ENCODE measurements at regions not wholly inside any gene's neighbourhood (a gene's known extent, or its start where the extent isn't known, plus 50 kb on each side); places are given as distances from the start of the nearest gene placed in this dataset.

GRCh38 chr13:21757763-21758162 is 86.9 kb downstream of the FGF9 start:
- TF ChIP-seq, protein P1, sequence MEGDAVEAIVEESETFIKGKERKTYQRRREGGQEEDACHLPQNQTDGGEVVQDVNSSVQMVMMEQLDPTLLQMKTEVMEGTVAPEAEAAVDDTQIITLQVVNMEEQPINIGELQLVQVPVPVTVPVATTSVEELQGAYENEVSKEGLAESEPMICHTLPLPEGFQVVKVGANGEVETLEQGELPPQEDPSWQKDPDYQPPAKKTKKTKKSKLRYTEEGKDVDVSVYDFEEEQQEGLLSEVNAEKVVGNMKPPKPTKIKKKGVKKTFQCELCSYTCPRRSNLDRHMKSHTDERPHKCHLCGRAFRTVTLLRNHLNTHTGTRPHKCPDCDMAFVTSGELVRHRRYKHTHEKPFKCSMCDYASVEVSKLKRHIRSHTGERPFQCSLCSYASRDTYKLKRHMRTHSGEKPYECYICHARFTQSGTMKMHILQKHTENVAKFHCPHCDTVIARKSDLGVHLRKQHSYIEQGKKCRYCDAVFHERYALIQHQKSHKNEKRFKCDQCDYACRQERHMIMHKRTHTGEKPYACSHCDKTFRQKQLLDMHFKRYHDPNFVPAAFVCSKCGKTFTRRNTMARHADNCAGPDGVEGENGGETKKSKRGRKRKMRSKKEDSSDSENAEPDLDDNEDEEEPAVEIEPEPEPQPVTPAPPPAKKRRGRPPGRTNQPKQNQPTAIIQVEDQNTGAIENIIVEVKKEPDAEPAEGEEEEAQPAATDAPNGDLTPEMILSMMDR (IDR thresholded peaks at IDR 0.05; ENCODE audit: insufficient read depth, low read depth, low read length), result no peak
- no peaks in the 10 kb centered on the region for H3K27me3 ChIP-seq (ENCODE audit: control insufficient read depth, insufficient read depth, low read length)
- no peak for DNase-seq (ENCODE audit: low read depth)
- CTCF ChIA-PET, result no interaction called here
- H3K4me3 ChIP-seq (ENCODE audit: low read depth, low read length), result no peak overlapping the region
- no peaks in the 10 kb centered on the region for H3K36me3 ChIP-seq (ENCODE audit: control insufficient read depth, insufficient read depth, low read length)
- POLR2A ChIA-PET, result no interaction called here

- H3K36me3 ChIP-seq (ENCODE audit: control insufficient read depth, insufficient read depth, low read length), result no peaks in the 10 kb centered on the region
- no peaks in the 10 kb centered on the region for H3K27me3 ChIP-seq (ENCODE audit: control insufficient read depth, insufficient read depth, low read length)
- ChIA-PET CTCF (no interaction called here), POLR2A (no interaction called here)
- TF ChIP-seq, protein P1 (IDR thresholded peaks at IDR 0.05; ENCODE audit: insufficient read depth, low read depth, low read length), result no peak
- H3K4me3 ChIP-seq (ENCODE audit: low read depth, low read length), result no peak overlapping the region
- no peak for DNase-seq (ENCODE audit: low read depth)
Observed at GRCh38 chr13:21758441-21758840, 87.6 kb downstream of the FGF9 start.

GRCh38 chr13:21759463-21759862 is 88.6 kb downstream of the FGF9 start:
- Histone ChIP-seq H3K36me3 (ENCODE audit: control insufficient read depth, insufficient read depth, low read length) (no peaks in the 10 kb centered on the region), H3K27me3 (ENCODE audit: control insufficient read depth, insufficient read depth, low read length) (no peaks in the 10 kb centered on the region), H3K4me3 (ENCODE audit: low read depth, low read length) (no peak overlapping the region)
- CTCF ChIA-PET, result no interaction called here
- POLR2A ChIA-PET, result no interaction called here
- TF ChIP-seq, protein P1 (IDR thresholded peaks at IDR 0.05; ENCODE audit: insufficient read depth, low read depth, low read length), result no peak
- no peak for DNase-seq (ENCODE audit: low read depth)

GRCh38 chr13:21759911-21760310 is 89.0 kb downstream of the FGF9 start:
- ChIA-PET POLR2A (no interaction called here), CTCF (no interaction called here)
- Histone ChIP-seq H3K4me3 (ENCODE audit: low read depth, low read length) (no peak overlapping the region), H3K36me3 (ENCODE audit: control insufficient read depth, insufficient read depth, low read length) (no peaks in the 10 kb centered on the region), H3K27me3 (ENCODE audit: control insufficient read depth, insufficient read depth, low read length) (no peaks in the 10 kb centered on the region)
- TF ChIP-seq, protein P1 (IDR thresholded peaks at IDR 0.05; ENCODE audit: insufficient read depth, low read depth, low read length), result no peak
- DNase-seq (ENCODE audit: low read depth), result no peak

DNA sequence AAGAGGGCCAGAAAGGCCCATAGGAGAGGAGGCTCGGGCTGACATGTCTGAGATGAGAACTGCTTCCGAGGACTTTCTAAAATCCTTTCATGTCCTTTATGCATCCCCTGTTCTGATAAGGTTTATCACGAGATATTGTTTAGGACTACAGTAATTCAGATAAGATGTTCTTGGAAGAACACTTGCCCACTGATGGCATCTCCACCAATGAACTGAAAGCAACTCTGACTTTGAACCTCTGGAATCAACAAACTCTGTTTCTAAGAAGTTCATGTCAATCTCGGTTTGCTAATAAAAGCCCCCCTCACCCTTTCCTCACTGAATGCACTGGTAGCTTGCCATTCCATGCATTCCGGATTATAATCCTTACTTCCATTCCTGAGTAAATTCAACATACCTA is 90.9 kb downstream of the FGF9 start:
- H3K36me3 ChIP-seq (ENCODE audit: control insufficient read depth, insufficient read depth, low read length), result no peaks in the 10 kb centered on the region
- no peaks in the 10 kb centered on the region for H3K27me3 ChIP-seq (ENCODE audit: control insufficient read depth, insufficient read depth, low read length)
- DNase-seq (ENCODE audit: low read depth), result no peak
- ChIA-PET POLR2A (no interaction called here), CTCF (no interaction called here)
- TF ChIP-seq, protein P1 (IDR thresholded peaks at IDR 0.05; ENCODE audit: insufficient read depth, low read depth, low read length), result no peak
- no peak overlapping the region for H3K4me3 ChIP-seq (ENCODE audit: low read depth, low read length)

Data from BJ (cell line).